ENCODE measurements at regions not wholly inside any gene's neighbourhood (a gene's known extent, or its start where the extent isn't known, plus 50 kb on each side); places are given as distances from the start of the nearest gene placed in this dataset.

GRCh38 chr20:24376311-24377099 lies 92.9 kb upstream of the SYNDIG1 start:
- TF ChIP-seq SREBF2 (CRISPR knock-in tag; IDR thresholded peaks at IDR 0.05) = no peak
- no peak for TF ChIP-seq EP300 (IDR thresholded peaks at IDR 0.05; ENCODE audit: low read length)
- TF ChIP-seq FUS (optimal IDR thresholded peaks at IDR 0.05; ENCODE audit: low read depth, low read length) = no peak
- no peak for TF ChIP-seq SMC3 (conservative IDR thresholded peaks at IDR 0.05; ENCODE audit: insufficient read depth, low read depth, low read length)
- no peak for TF ChIP-seq MYBL2 (IDR thresholded peaks at IDR 0.05; ENCODE audit: low read depth)
- no peak for TF ChIP-seq MYBL2 (CRISPR knock-in tag; IDR thresholded peaks at IDR 0.05; ENCODE audit: borderline replicate concordance)
- no peak for TF ChIP-seq POLR2A (conservative IDR thresholded peaks at IDR 0.05)
- TF ChIP-seq NR2C2 (CRISPR knock-in tag; IDR thresholded peaks at IDR 0.05) = no peak
- TF ChIP-seq NR2C2 (tag; IDR thresholded peaks at IDR 0.05) = no peak

Data from K562 (cell line).